Sigmoid colon (tissue), 6 donors: ENCODE measurements at regions not wholly inside any gene's neighbourhood (a gene's known extent, or its start where the extent isn't known, plus 50 kb on each side); places are given as distances from the start of the nearest gene placed in this dataset.
A peak's percentile ranks its signal among the peaks of the same experiment; 100 is the strongest.

ENCODE experiments used
- DNase-seq: peaks from one replicate; pipeline ENCODE4 v3.0.0-alpha.2; 2019
- H3K27ac ChIP-seq, 4 donors: fragments of 200-600 bp; sonication (generic); one replicate each; pipeline ENCODE4 v1.5.1; 2016 to 2019; ENCODE audit warnings: mild to moderate bottlenecking in 1 of 4
- H3K27me3 ChIP-seq, 3 donors: fragments of 200-600 bp; sonication (generic); one replicate each; pipeline ENCODE4 v1.5.1; 2019; ENCODE audit warnings: mild to moderate bottlenecking in 1 of 3
- H3K36me3 ChIP-seq, 4 donors: fragments of 200-600 bp; sonication (generic); one replicate each; pipeline ENCODE4 v1.5.1; 2016 to 2019
- H3K4me1 ChIP-seq, 4 donors: fragments of 200-600 bp; sonication (generic); one replicate each; pipeline ENCODE4 v1.5.1; 2017 to 2019
- H3K4me3 ChIP-seq, 4 donors: fragments of 200-600 bp; sonication (generic); one replicate each; pipeline ENCODE4 v1.5.1; 2017 to 2019; ENCODE audit warnings: mild to moderate bottlenecking in 2 of 4, moderate library complexity in 1 of 4
- H3K9me3 ChIP-seq, 4 donors: fragments of 200-600 bp in 3 of 4; sonication (generic) in 3 of 4; one replicate each; pipeline versions ENCODE4 v1.5.1 to v1.6.1; 2013 to 2019
- CTCF ChIP-seq, 4 experiments: fragments of 450-650 bp in 3 of 4; fragments of 200-600 bp in 1 of 4; IDR thresholded peaks; one replicate each; pipeline ENCODE4 v1.5.1; 2016 to 2019; ENCODE audit warnings: antibody characterized with exemption in 4 of 4, mild to moderate bottlenecking in 3 of 4, moderate library complexity in 2 of 4
- POLR2A ChIP-seq, 2 donors: fragments of 450-650 bp; IDR thresholded peaks; one replicate each; pipeline ENCODE4 v1.6.1; 2016; ENCODE audit warnings: antibody characterized with exemption in 2 of 2, mild to moderate bottlenecking in 2 of 2, moderate library complexity in 2 of 2
- WGBS, 2 donors: extraction: QIAGEN DNeasy Blood & Tissue Kit; methylation state at CpG; one replicate each; pipeline ENCODE4 v1.1.7; 2013; 5-methylcytosine and 5-hydroxymethylcytosine counted together
- intact Hi-C: fragments of 100-400 bp; cut with DNase I; formaldehyde crosslinking; loops from one replicate; pipeline ENCODE4 v1.15.1; 2023
- donor health status: healthy with polysubstance abuse.
- donor health status: healthy.

DNA sequence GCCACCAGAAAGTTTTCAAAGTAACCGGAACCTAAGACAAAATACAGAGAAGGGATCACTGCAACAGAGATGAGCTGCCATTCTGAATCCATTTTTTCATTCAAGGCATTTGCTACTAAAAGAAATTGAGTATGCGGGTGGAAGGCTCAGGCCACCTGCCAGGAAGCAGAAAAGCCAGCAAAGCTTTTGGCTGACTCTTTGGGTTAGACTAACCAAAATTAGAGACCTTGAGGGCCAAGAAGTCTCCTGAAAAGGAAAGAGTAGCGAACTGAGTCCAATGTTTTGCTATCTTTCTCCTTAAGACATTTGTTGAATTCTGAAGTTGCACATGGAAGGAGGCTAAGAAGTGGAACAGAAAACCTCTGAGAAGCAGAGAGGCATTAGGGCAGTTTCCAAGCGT is 79.0 kb downstream of the FAS start:
- no peak for DNase-seq
- Histone ChIP-seq H3K9me3 (no peaks in the 10 kb centered on the region), H3K4me1 (no peaks in the 10 kb centered on the region), H3K27me3 (no peaks in the 10 kb centered on the region), H3K27ac (peak overlapping the region in 2 of 4 donors; percentile 16 to 23), H3K36me3 (no peaks in the 10 kb centered on the region), H3K4me3 (no peak overlapping the region)
- intact Hi-C loops = no loop called here
- TF ChIP-seq CTCF (IDR thresholded peaks at IDR 0.05) (no peak), POLR2A (IDR thresholded peaks at IDR 0.05) (no peak)
- 88 to 92% methylated on average over 4 of the region's 4 CpGs for WGBS, 2 donors
